DND-41 (cell line): ENCODE measurements at regions not wholly inside any gene's neighbourhood (a gene's known extent, or its start where the extent isn't known, plus 50 kb on each side); places are given as distances from the start of the nearest gene placed in this dataset.

Experiments used
- ATAC-seq: fragments of 200-7000 bp; cut with Tn5 transposase; 3 replicates; pipeline ENCODE4 v1.9.1; 2021; ENCODE audit warnings: low read depth; ENCODE audit not compliant: insufficient read depth
- DNase-seq: peaks from one replicate; pipeline ENCODE4 v3.0.0-alpha.2; 2020
- H2AFZ ChIP-seq: 2 replicates; pipeline ENCODE4 v1.6.0; 2012; ENCODE audit warnings: low read depth, low read length
- H3K27ac ChIP-seq: 2 replicates; pipeline ENCODE4 v1.5.1; 2012; ENCODE audit warnings: low read length, inconsistent platforms
- H3K27me3 ChIP-seq: fragments of 200-600 bp; sonication (generic); 2 replicates; pipeline ENCODE4 v1.6.0; 2012; ENCODE audit warnings: low read length, mild to moderate bottlenecking, inconsistent platforms; ENCODE audit not compliant: insufficient read depth, poor library complexity
- H3K36me3 ChIP-seq: 2 replicates; pipeline ENCODE4 v1.5.1; 2012; ENCODE audit warnings: low read length, inconsistent platforms; ENCODE audit not compliant: insufficient read depth
- H3K4me1 ChIP-seq: 2 replicates; pipeline ENCODE4 v1.5.1; 2012; ENCODE audit warnings: mild to moderate bottlenecking, low read length; ENCODE audit not compliant: insufficient read depth
- H3K4me2 ChIP-seq: 2 replicates; pipeline ENCODE4 v1.6.0; 2012; ENCODE audit warnings: mild to moderate bottlenecking, moderate library complexity, low read length, inconsistent platforms; ENCODE audit not compliant: insufficient read depth
- H3K4me3 ChIP-seq, 2 experiments: fragments of 200-600 bp in 1 of 2; shearing (Covaris generic) in 1 of 2; 2 replicates each; pipeline ENCODE4 v1.5.1; 2012 to 2016; ENCODE audit warnings: inconsistent platforms in 2 of 2, low read length in 2 of 2, mild to moderate bottlenecking in 2 of 2, low read depth in 1 of 2, moderate library complexity in 1 of 2
- H3K79me2 ChIP-seq: 2 replicates; pipeline ENCODE4 v1.6.0; 2012; ENCODE audit warnings: low read length, inconsistent platforms; ENCODE audit not compliant: insufficient read depth
- H3K9ac ChIP-seq: 2 replicates; pipeline ENCODE4 v1.6.0; 2012; ENCODE audit warnings: low read depth, mild to moderate bottlenecking, inconsistent platforms, low read length, moderate library complexity
- H3K9me3 ChIP-seq: 2 replicates; pipeline ENCODE4 v1.5.1; 2012; ENCODE audit warnings: low read length, moderate library complexity, mild to moderate bottlenecking, inconsistent platforms; ENCODE audit not compliant: insufficient read depth, severe bottlenecking
- H4K20me1 ChIP-seq: 2 replicates; pipeline ENCODE4 v1.6.0; 2012; ENCODE audit warnings: low read length; ENCODE audit not compliant: insufficient read depth
- EZH2 ChIP-seq: IDR thresholded peaks from 3 replicates; pipeline ENCODE4 v1.6.1; 2012; ENCODE audit warnings: borderline replicate concordance, low read depth, mild to moderate bottlenecking, moderate library complexity, low read length, inconsistent platforms; ENCODE audit not compliant: severe bottlenecking
- TF ChIP-seq, protein P1 (sequence below): IDR thresholded peaks from 2 replicates; pipeline ENCODE4 v1.5.1; 2012; ENCODE audit warnings: borderline replicate concordance, low read length, moderate library complexity, mild to moderate bottlenecking; ENCODE audit not compliant: poor library complexity, severe bottlenecking; ENCODE audit errors: extremely low read depth

DNA sequence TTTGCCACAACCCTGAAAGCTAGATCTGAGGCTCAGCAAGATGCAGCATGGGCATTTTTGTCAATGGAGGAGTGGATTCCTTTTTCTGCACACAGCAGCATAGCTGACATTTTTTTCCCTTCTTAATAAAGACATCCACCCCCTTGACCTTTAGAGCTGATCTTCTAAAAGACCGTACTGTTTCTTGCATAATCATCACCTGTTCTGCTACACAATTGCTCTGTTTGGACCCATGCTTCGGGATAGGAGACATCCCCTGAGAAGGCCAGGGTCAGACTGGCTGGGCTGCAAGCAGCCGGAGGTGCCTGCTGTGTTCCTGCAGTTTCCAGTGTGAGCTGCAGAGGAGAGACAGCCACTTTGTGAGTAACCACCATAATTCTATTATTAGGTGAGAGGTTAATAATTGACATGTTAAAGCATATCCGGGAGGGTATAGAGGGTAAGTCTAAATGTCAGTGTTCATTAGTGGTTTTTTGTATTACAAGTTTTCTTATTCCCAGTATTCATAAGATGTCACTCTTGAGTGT, 108.5 kb upstream of the C1QTNF9B start:
- no peaks in the 10 kb centered on the region for H3K36me3 ChIP-seq
- no peaks in the 10 kb centered on the region for H3K9me3 ChIP-seq
- no peak overlapping the region for H2AFZ ChIP-seq
- no peak overlapping the region for H3K27ac ChIP-seq
- no peaks in the 10 kb centered on the region for H3K79me2 ChIP-seq
- H3K4me2 ChIP-seq: no peak overlapping the region
- no peak for DNase-seq
- no peak for ATAC-seq
- H3K4me1 ChIP-seq: no peaks in the 10 kb centered on the region
- H3K27me3 ChIP-seq: peaks cover 11% of the 10 kb centered on the region
- H3K4me3 ChIP-seq: no peak overlapping the region
- no peaks in the 10 kb centered on the region for H4K20me1 ChIP-seq
- no peak overlapping the region for H3K9ac ChIP-seq
- TF ChIP-seq, protein P1, sequence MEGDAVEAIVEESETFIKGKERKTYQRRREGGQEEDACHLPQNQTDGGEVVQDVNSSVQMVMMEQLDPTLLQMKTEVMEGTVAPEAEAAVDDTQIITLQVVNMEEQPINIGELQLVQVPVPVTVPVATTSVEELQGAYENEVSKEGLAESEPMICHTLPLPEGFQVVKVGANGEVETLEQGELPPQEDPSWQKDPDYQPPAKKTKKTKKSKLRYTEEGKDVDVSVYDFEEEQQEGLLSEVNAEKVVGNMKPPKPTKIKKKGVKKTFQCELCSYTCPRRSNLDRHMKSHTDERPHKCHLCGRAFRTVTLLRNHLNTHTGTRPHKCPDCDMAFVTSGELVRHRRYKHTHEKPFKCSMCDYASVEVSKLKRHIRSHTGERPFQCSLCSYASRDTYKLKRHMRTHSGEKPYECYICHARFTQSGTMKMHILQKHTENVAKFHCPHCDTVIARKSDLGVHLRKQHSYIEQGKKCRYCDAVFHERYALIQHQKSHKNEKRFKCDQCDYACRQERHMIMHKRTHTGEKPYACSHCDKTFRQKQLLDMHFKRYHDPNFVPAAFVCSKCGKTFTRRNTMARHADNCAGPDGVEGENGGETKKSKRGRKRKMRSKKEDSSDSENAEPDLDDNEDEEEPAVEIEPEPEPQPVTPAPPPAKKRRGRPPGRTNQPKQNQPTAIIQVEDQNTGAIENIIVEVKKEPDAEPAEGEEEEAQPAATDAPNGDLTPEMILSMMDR: no peak
- TF ChIP-seq EZH2: no peak

DNA sequence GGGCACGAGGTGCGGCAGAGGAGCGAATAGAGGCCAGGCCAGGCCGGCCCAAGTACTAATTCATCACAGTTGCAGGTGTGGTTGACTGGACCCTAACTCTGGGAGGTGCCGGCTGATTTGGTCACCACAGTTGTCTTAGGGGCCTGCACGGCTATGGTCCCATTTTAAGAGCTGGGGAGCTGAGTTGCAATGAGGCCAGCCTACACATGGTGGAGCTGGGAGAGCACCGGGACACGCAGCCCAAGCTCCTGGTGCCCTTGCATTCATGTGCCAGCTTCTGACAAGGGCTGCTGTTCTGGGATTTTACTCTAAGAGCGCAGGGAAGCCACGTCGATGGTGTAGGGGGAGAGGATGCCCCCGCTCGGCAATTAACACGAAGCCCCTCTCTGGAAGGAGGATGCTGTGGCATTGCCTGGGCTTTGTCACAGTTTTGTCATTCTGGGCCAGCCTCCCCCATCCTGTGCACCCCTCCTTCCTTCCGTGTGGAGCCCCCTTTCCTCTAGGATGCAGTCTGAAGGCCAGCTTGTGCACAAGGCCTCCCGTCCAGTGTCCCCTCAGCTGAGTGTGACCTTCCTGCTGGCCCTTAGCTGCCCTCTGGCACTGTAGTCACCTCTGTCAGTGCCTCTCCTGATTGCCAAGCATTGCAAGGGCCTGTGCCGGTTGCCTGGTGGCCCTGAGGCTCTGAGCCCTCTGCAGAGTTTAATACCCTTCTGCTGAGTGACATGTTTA, 109.4 kb upstream of the C1QTNF9B start:
- no peak for TF ChIP-seq EZH2
- TF ChIP-seq, protein P1: no peak
- Histone ChIP-seq H3K36me3 (no peaks in the 10 kb centered on the region), H3K4me2 (no peak overlapping the region), H3K4me1 (no peaks in the 10 kb centered on the region), H3K27me3 (peaks cover 15% of the 10 kb centered on the region), H4K20me1 (no peaks in the 10 kb centered on the region), H2AFZ (no peak overlapping the region), H3K4me3 (no peak overlapping the region), H3K27ac (no peak overlapping the region), H3K9me3 (no peaks in the 10 kb centered on the region), H3K9ac (no peak overlapping the region), H3K79me2 (no peaks in the 10 kb centered on the region)
- no peak for ATAC-seq
- no peak for DNase-seq

DNA sequence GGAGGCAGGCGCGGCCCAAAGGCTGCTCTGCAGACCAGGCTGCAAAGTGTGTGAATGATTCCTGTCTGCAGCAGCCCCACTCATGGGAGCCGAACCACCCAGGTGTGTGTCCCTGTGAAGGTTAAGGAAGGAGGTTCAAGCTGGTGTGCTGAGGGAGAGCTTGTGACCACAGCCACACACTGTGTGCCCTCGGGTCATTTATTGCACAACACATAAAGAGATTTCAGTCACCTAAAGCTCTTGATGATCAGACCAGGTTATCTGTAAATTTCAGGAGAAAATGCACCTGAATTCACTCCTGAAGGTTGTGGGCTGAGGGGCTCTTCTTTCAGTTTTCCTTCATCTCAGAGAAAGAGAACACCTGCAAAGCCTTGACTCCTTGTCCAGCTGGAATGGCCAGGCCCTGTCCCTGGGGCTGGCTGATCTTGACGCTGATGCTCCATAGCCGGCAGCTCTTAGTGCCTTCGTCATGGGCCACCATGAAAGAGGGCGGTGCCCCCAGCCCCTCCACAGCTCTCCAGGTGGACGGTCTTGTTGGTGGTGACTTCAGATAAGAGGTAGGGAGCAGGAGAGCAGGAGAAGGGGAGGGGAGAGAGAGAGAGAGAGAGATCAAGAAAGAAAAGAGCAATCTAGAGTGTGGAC, 110.8 kb upstream of the C1QTNF9B start:
- Histone ChIP-seq H4K20me1 (no peaks in the 10 kb centered on the region), H3K9me3 (no peaks in the 10 kb centered on the region), H3K36me3 (no peaks in the 10 kb centered on the region), H2AFZ (no peak overlapping the region), H3K9ac (no peak overlapping the region), H3K27me3 (peaks cover 16% of the 10 kb centered on the region), H3K4me1 (no peaks in the 10 kb centered on the region), H3K4me3 (no peak overlapping the region), H3K79me2 (no peaks in the 10 kb centered on the region), H3K27ac (no peak overlapping the region), H3K4me2 (no peak overlapping the region)
- DNase-seq (no peak), ATAC-seq (no peak)
- TF ChIP-seq EZH2: no peak
- TF ChIP-seq, protein P1: no peak
